ENCODE measurements at regions not wholly inside any gene's neighbourhood (a gene's known extent, or its start where the extent isn't known, plus 50 kb on each side); places are given as distances from the start of the nearest gene placed in this dataset.

DNA sequence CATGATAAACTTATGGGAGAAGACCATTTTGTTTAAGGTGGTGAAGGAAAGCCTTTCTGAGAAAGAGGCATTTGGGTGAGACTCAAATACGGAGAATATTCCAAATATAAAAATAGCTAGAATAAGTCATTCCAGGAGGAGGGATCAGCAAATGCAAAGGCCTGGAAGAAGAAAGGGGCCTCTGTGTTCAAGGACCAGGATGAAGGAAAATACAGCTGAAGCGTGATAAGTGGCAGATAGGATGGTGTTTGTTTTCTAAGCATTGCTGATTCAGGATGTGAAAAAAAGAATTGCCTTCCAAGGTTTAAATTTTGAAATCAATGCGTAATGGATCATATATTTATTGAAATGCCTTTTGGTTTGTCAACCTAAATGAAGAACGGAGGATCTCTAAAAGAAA lies 59.4 kb upstream of the CAST start:
- DNase-seq (ENCODE audit: extremely low spot score), result no peak
- ChIA-PET POLR2A (no interaction called here), CTCF (interaction anchor here (0.6 to 2.7 kb wide), 4 partner anchors 12 to 564 kb away, joined by 4 to 17 read pairs (median 8); no protein-coding TSS in a partner anchor)
- no peak for TF ChIP-seq FOXK2 (IDR thresholded peaks at IDR 0.05)
- TF ChIP-seq FOXA1 (IDR thresholded peaks at IDR 0.05), result no peak
- no peak for TF ChIP-seq TARDBP (IDR thresholded peaks at IDR 0.05)
- TF ChIP-seq FOXM1 (IDR thresholded peaks at IDR 0.05; ENCODE audit: borderline replicate concordance), result no peak

- ChIA-PET CTCF (interaction anchor here (0.9 kb wide), 1 partner anchor 9 kb away, joined by 3 read pairs; no protein-coding TSS in a partner anchor), POLR2A (no interaction called here)
- TF ChIP-seq ELF4 (IDR thresholded peaks at IDR 0.05) (no peak), TARDBP (IDR thresholded peaks at IDR 0.05) (no peak), LEF1 (IDR thresholded peaks at IDR 0.05; ENCODE audit: borderline replicate concordance) (no peak), SP1 (IDR thresholded peaks at IDR 0.05) (no peak), FOXA1 (IDR thresholded peaks at IDR 0.05) (no peak), NFRKB (IDR thresholded peaks at IDR 0.05) (no peak), HDGF (IDR thresholded peaks at IDR 0.05; ENCODE audit: borderline replicate concordance) (no peak), SUZ12 (IDR thresholded peaks at IDR 0.05) (no peak), FOXK2 (IDR thresholded peaks at IDR 0.05) (no peak), ARNT (IDR thresholded peaks at IDR 0.05) (no peak), BHLHE40 (IDR thresholded peaks at IDR 0.05; ENCODE audit: borderline replicate concordance) (no peak), CTBP1 (IDR thresholded peaks at IDR 0.05; ENCODE audit: borderline replicate concordance) (no peak), ZNF384 (IDR thresholded peaks at IDR 0.05) (no peak), L3MBTL2 (conservative IDR thresholded peaks at IDR 0.05) (no peak)
- TF ChIP-seq, protein P1, sequence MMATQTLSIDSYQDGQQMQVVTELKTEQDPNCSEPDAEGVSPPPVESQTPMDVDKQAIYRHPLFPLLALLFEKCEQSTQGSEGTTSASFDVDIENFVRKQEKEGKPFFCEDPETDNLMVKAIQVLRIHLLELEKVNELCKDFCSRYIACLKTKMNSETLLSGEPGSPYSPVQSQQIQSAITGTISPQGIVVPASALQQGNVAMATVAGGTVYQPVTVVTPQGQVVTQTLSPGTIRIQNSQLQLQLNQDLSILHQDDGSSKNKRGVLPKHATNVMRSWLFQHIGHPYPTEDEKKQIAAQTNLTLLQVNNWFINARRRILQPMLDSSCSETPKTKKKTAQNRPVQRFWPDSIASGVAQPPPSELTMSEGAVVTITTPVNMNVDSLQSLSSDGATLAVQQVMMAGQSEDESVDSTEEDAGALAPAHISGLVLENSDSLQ (IDR thresholded peaks at IDR 0.05), result no peak
- no peak for DNase-seq (ENCODE audit: extremely low spot score)
Measured at GRCh38 chr5:96605144-96605837, 56.9 kb upstream of the CAST start.

DNA sequence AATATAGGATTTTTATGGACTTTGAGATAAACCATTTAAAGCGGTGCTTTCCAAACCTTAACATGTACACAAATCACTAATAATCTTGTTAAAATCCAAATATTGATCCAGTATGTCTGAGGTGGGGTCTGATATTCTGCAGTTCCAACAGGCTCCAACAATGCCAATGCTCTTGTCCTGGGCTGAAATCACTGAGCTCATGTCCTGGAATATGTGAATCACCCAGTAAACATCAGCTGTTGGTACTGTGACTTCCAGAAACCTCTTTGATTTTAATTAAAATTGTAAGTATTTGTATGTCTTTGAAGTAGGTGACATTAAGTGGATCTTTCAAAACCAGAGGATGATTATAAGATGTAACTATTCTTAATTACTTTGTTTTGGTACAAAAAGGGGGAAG lies 52.8 kb upstream of the CAST start:
- no peak for DNase-seq (ENCODE audit: extremely low spot score)
- no peak for TF ChIP-seq LEF1 (IDR thresholded peaks at IDR 0.05; ENCODE audit: borderline replicate concordance)
- TF ChIP-seq SUZ12 (IDR thresholded peaks at IDR 0.05), result no peak
- TF ChIP-seq L3MBTL2 (conservative IDR thresholded peaks at IDR 0.05), result no peak
- no peak for TF ChIP-seq ELF4 (IDR thresholded peaks at IDR 0.05)
- TF ChIP-seq FOXK2 (IDR thresholded peaks at IDR 0.05), result no peak
- no peak for TF ChIP-seq FOXA1 (IDR thresholded peaks at IDR 0.05)
- no peak for TF ChIP-seq TARDBP (IDR thresholded peaks at IDR 0.05)
- TF ChIP-seq FOXM1 (IDR thresholded peaks at IDR 0.05; ENCODE audit: borderline replicate concordance), result no peak
- no peak for TF ChIP-seq CTBP1 (IDR thresholded peaks at IDR 0.05; ENCODE audit: borderline replicate concordance)
- TF ChIP-seq SP1 (IDR thresholded peaks at IDR 0.05), result no peak
- no peak for TF ChIP-seq NFRKB (IDR thresholded peaks at IDR 0.05)
- TF ChIP-seq, protein P1 (IDR thresholded peaks at IDR 0.05), result no peak
- TF ChIP-seq HDGF (IDR thresholded peaks at IDR 0.05; ENCODE audit: borderline replicate concordance), result no peak
- no peak for TF ChIP-seq ARNT (IDR thresholded peaks at IDR 0.05)
- TF ChIP-seq ZNF384 (IDR thresholded peaks at IDR 0.05), result no peak
- no peak for TF ChIP-seq BHLHE40 (IDR thresholded peaks at IDR 0.05; ENCODE audit: borderline replicate concordance)
- ChIA-PET POLR2A (no interaction called here), CTCF (no interaction called here)

GRCh38 chr5:96610747-96611146 lies 51.4 kb upstream of the CAST start:
- CTCF ChIA-PET, result no interaction called here

DNA sequence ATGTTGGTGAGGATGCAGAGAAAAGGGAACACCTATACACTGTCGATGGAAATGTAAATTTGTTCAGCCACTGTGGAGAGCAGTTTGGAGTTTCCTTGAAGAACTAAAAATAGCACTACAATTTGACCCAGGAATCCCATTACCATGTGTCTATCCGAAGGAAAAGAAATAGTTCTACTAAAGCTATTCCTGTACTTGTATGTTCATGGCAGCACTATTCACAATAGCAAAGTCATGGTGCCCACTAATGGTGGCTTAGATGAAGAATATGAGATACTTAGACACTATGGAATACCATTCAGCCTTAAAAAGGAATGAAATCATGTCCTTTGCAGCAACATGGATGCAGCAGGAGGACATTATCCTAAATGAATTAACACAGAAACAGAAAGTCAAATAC lies 50.2 kb upstream of the CAST start:
- POLR2A ChIA-PET, result no interaction called here
- CTCF ChIA-PET, result no interaction called here
- TF ChIP-seq FOXK2 (IDR thresholded peaks at IDR 0.05) (no peak), ARNT (IDR thresholded peaks at IDR 0.05) (no peak), TARDBP (IDR thresholded peaks at IDR 0.05) (no peak), CTBP1 (IDR thresholded peaks at IDR 0.05; ENCODE audit: borderline replicate concordance) (no peak)
- DNase-seq (ENCODE audit: extremely low spot score), result no peak

More at GRCh38 chr5:96610747-96611146, 51.4 kb upstream of the CAST start:
- no peak for DNase-seq (ENCODE audit: extremely low spot score)
- no peak for TF ChIP-seq L3MBTL2 (conservative IDR thresholded peaks at IDR 0.05)
- TF ChIP-seq ELF4 (IDR thresholded peaks at IDR 0.05), result no peak
- no peak for TF ChIP-seq TARDBP (IDR thresholded peaks at IDR 0.05)
- TF ChIP-seq, protein P1 (IDR thresholded peaks at IDR 0.05), result no peak
- TF ChIP-seq BHLHE40 (IDR thresholded peaks at IDR 0.05; ENCODE audit: borderline replicate concordance), result no peak
- TF ChIP-seq FOXM1 (IDR thresholded peaks at IDR 0.05; ENCODE audit: borderline replicate concordance), result no peak
- POLR2A ChIA-PET, result interaction anchor here (1.2 kb wide), 1 partner anchor 92 kb away, joined by 3 read pairs; no protein-coding TSS in a partner anchor

All from HEK293T (cell line).